Panc1 (cell line): ENCODE measurements at regions not wholly inside any gene's neighbourhood (a gene's known extent, or its start where the extent isn't known, plus 50 kb on each side); places are given as distances from the start of the nearest gene placed in this dataset.

Experiments
- ATAC-seq: fragments of 200-7000 bp; cut with Tn5 transposase; 2 replicates; pipeline ENCODE4 v1.9.1; 2020; ENCODE audit warnings: mild to moderate bottlenecking, moderate library complexity
- BruUV-seq: library from RNA; stranded (reverse); fragments of 400-500 nt; replicated peaks from 2 replicates; lab custom pipeline; 2021; lab: Mats Ljungman, UMichigan
- CTCF ChIA-PET: fragments of 300-600 bp; sonication (Branson Sonifier 250); formaldehyde crosslinking; loops from one replicate; lab custom pipeline; 2022; ENCODE audit warnings: antibody characterized with exemption; lab: Charles Lee
- POLR2A ChIA-PET: fragments of 300-600 bp; sonication (Branson Sonifier 250); formaldehyde crosslinking; loops from one replicate; lab custom pipeline; 2022; ENCODE audit warnings: antibody characterized with exemption; lab: Charles Lee
- DNase-seq: peaks from one replicate; pipeline ENCODE4 v3.0.0-alpha.2; 2010; ENCODE audit warnings: low read depth, low spot score
- H3K27ac ChIP-seq: 2 replicates; pipeline ENCODE4 v1.5.1; 2011; ENCODE audit warnings: mild to moderate bottlenecking, low read length, inconsistent platforms
- H3K27me3 ChIP-seq: fragments of 200-500 bp; sonication (Bioruptor generic); 2 replicates; pipeline ENCODE4 v1.6.0; 2014; ENCODE audit warnings: low read length, inconsistent platforms; ENCODE audit not compliant: control insufficient read depth, insufficient read depth
- H3K36me3 ChIP-seq: fragments of 200-500 bp; sonication (Bioruptor generic); 2 replicates; pipeline ENCODE4 v1.5.1; 2014; ENCODE audit warnings: inconsistent platforms, mild to moderate bottlenecking, low read length, moderate library complexity; ENCODE audit not compliant: control insufficient read depth, insufficient read depth
- H3K4me1 ChIP-seq: 2 replicates; pipeline ENCODE4 v1.5.1; 2011; ENCODE audit warnings: inconsistent platforms, mild to moderate bottlenecking, low read length, moderate library complexity; ENCODE audit not compliant: control insufficient read depth, insufficient read depth
- H3K4me3 ChIP-seq, 2 experiments: 2 replicates each; pipeline ENCODE4 v1.5.1; 2011 to 2012; ENCODE audit warnings: low read depth in 2 of 2, low read length in 2 of 2, mild to moderate bottlenecking in 2 of 2, inconsistent platforms in 1 of 2, moderate library complexity in 1 of 2
- H3K9me3 ChIP-seq: fragments of 200-500 bp; sonication (Bioruptor generic); 2 replicates; pipeline ENCODE4 v1.5.1; 2014; ENCODE audit warnings: low read depth, mild to moderate bottlenecking, inconsistent platforms, low read length, moderate library complexity; ENCODE audit not compliant: control insufficient read depth, insufficient read depth
- POLR2AphosphoS5 ChIP-seq: IDR thresholded peaks from 2 replicates; pipeline ENCODE4 v1.6.1; 2012; ENCODE audit warnings: mild to moderate bottlenecking, low read depth, low read length, moderate library complexity
- REST ChIP-seq, 2 experiments: IDR thresholded peaks; 2 replicates each; pipeline ENCODE4 v1.6.1; 2011 to 2012; ENCODE audit warnings: low read depth in 2 of 2, control low read depth in 1 of 2, low read length in 1 of 2, mild to moderate bottlenecking in 1 of 2, moderate library complexity in 1 of 2; ENCODE audit not compliant: insufficient read depth in 1 of 2
- SIN3A ChIP-seq: IDR thresholded peaks from 2 replicates; pipeline ENCODE4 v1.6.1; 2012; ENCODE audit warnings: low read depth, mild to moderate bottlenecking, low read length, moderate library complexity, borderline replicate concordance; ENCODE audit not compliant: insufficient read depth
- TCF7L2 ChIP-seq: IDR thresholded peaks from 2 replicates; pipeline ENCODE4 v1.6.1; 2011; ENCODE audit warnings: mild to moderate bottlenecking, low read depth, low read length, inconsistent platforms
- in situ Hi-C: cut with HindIII; loops from 2 replicates; pipeline ENCODE4 v1.10.0; 2016; ENCODE audit warnings: low sequenced_read_pairs, low pct_unique_long_range_greater_than_20kb
- intact Hi-C: fragments of 100-400 bp; cut with micrococcal nuclease; formaldehyde crosslinking; loops from one replicate; pipeline ENCODE4 v1.10.0; 2022; ENCODE audit not compliant: unreplicated experiment
- TF ChIP-seq, protein P1 (sequence below): fragments of 450-650 bp; IDR thresholded peaks from 2 replicates; pipeline ENCODE4 v1.5.1; 2017; ENCODE audit warnings: mild to moderate bottlenecking

- BruUV-seq = no TSS peak
- Histone ChIP-seq H3K9me3 (no peaks in the 10 kb centered on the region), H3K27me3 (no peaks in the 10 kb centered on the region), H3K4me3 (no peak overlapping the region), H3K36me3 (no peaks in the 10 kb centered on the region), H3K27ac (no peak overlapping the region), H3K4me1 (0 out of 2 replicates have a peak, but pooled peaks cover 7% of the 10 kb centered on the region)
- ChIA-PET CTCF (no interaction called here), POLR2A (interaction anchor here (0.6 kb wide), 1 partner anchor 60 kb away, joined by 3 read pairs; no protein-coding TSS in a partner anchor)
- intact Hi-C loops = no loop called here
- no peak for DNase-seq
- TF ChIP-seq, protein P1, sequence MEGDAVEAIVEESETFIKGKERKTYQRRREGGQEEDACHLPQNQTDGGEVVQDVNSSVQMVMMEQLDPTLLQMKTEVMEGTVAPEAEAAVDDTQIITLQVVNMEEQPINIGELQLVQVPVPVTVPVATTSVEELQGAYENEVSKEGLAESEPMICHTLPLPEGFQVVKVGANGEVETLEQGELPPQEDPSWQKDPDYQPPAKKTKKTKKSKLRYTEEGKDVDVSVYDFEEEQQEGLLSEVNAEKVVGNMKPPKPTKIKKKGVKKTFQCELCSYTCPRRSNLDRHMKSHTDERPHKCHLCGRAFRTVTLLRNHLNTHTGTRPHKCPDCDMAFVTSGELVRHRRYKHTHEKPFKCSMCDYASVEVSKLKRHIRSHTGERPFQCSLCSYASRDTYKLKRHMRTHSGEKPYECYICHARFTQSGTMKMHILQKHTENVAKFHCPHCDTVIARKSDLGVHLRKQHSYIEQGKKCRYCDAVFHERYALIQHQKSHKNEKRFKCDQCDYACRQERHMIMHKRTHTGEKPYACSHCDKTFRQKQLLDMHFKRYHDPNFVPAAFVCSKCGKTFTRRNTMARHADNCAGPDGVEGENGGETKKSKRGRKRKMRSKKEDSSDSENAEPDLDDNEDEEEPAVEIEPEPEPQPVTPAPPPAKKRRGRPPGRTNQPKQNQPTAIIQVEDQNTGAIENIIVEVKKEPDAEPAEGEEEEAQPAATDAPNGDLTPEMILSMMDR = no peak
- TF ChIP-seq POLR2AphosphoS5 (no peak), TCF7L2 (no peak), SIN3A (no peak), REST (IDR thresholded peaks at IDR 0.05; ENCODE audit: insufficient read depth in 1 of 2, low read depth in 2 of 2, low read length in 1 of 2) (no peak)
- in situ Hi-C loops = no loop called here
- no peak for ATAC-seq
Measured at GRCh38 chr3:150222691-150223489, 185.2 kb upstream of the TSC22D2 start.

DNA sequence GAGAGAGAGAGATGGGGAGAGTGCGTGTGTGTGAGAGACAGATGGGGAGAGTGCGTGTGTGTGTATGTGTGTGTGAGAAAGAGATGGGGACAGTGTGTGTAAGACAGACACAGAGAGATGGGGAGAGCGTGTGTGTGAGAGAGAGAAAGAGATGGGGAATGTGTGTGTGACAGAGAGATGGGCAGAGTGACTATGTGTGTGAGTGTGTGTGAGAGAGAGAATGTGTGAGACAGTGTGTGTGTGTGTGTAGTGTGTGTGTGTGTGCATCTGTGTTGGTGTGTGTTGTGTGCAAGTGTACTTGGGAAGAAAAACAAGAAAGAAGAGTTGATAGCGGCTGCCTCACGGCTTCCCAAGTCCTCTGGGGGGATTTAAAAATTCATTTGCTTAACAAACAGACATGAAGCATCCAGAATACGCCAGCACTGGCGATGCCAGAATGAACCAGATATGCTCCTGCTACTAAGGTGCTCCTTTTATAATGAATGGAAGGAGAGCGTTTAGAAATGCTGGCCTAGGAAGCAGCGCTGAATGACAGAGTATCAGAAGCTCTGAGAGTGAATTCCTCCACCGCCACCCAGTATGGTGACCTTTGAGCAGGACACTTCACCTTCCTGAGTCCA, 186.1 kb upstream of the TSC22D2 start:
- no TSS peak for BruUV-seq
- CTCF ChIA-PET = no interaction called here
- H3K4me3 ChIP-seq = no peak overlapping the region
- no peaks in the 10 kb centered on the region for H3K27me3 ChIP-seq
- no peaks in the 10 kb centered on the region for H3K36me3 ChIP-seq
- POLR2A ChIA-PET = no interaction called here
- in situ Hi-C loops = no loop called here
- peak overlapping the region; percentile 65 for H3K27ac ChIP-seq
- H3K9me3 ChIP-seq = no peaks in the 10 kb centered on the region
- TF ChIP-seq, protein P1 = no peak
- TF ChIP-seq REST (IDR thresholded peaks at IDR 0.05; ENCODE audit: insufficient read depth in 1 of 2, low read depth in 2 of 2, low read length in 1 of 2) = no peak
- TF ChIP-seq POLR2AphosphoS5 = no peak
- no peak for TF ChIP-seq SIN3A
- TF ChIP-seq TCF7L2 = no peak
- 0 out of 2 replicates have a peak, but pooled peaks cover 7% of the 10 kb centered on the region for H3K4me1 ChIP-seq
- DNase-seq (no peak), ATAC-seq (no peak)
- intact Hi-C loops = loop anchor here (1.0 kb wide), 2 partner anchors 255 to 286 kb away; no protein-coding TSS in a partner anchor
